ENCODE measurements at regions not wholly inside any gene's neighbourhood (a gene's known extent, or its start where the extent isn't known, plus 50 kb on each side); places are given as distances from the start of the nearest gene placed in this dataset.

- no peak for TF ChIP-seq CTCF (IDR thresholded peaks at IDR 0.05; ENCODE audit: insufficient read depth, low read length, poor library complexity, severe bottlenecking)
- TF ChIP-seq EZH2phosphoT487 (conservative IDR thresholded peaks at IDR 0.05; ENCODE audit: low read length): no peak
Observed at GRCh38 chr5:109573766-109574165, 116.0 kb upstream of the MAN2A1 start.

Measured in SU-DHL-6 (cell line).